Nucleus accumbens (tissue), 56 donors: ENCODE measurements at regions not wholly inside any gene's neighbourhood (a gene's known extent, or its start where the extent isn't known, plus 50 kb on each side); places are given as distances from the start of the nearest gene placed in this dataset.

ENCODE experiments used
- DNase-seq, 56 donors: peaks; one replicate each; lab custom pipeline; 2025; lab: John Stamatoyannopoulos, UW

DNA sequence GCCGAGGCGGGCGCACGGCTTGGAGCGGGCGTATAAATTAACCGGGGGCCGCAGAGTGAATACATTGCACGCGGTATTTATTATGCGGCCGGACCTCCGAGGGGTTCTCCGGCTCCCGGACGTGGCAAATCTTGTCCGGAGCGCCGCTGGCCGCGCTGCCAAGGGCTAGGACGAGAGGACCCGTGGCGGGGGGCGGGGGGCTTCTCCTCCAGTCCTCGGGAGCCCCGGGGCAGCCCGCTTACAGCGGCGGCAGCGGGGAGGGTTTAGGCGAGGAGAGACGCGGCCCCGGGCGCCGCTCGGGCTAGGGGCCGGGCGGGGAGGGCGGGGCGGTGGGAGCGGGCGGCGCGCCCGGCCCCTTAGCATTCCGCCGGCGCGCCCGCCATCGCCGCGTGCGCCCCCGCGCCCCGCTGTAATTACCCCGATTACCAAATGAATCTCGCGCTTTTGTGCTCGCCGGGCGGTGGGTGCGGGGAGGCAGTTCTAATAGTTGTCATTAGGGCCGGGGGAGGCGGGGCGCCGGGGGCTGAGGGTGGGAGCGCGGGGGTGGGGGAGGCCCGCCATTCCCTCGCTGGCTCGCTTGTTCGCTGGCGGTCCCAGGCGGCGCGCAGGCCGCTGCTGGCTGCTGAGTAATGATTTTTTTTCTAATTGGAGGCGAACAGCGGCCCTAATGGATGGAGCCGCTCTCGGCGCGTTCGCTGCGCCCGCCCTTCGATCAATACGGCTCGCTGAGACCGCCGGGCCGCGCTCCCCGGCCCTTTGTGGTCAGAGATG is 276.6 kb downstream of the BCOR start:
- DNase-seq: peak in 28 of 56 donors; percentile 1 to 55 (median 10)

DNA sequence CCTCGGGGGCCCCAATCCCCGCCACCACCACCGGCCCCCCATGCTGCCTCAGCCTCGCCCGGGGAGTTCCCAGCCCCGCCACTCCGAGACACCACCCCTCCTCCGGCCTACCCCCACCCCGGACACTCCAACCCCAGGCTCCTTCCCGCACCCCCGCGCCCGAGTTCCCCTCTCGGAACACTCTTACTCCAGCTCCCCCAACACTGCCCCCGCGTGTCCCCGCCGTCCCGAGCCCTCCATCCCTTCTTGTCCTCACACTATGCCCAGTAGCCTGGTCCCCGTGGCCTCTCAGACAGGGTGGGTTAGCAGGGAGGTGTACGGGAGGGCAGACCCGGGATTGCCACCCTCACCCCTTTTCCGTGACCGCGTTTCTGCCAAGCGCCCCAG is 276.1 kb downstream of the BCOR start:
- DNase-seq: peak in 2 of 56 donors; percentile 7 to 30

DNA sequence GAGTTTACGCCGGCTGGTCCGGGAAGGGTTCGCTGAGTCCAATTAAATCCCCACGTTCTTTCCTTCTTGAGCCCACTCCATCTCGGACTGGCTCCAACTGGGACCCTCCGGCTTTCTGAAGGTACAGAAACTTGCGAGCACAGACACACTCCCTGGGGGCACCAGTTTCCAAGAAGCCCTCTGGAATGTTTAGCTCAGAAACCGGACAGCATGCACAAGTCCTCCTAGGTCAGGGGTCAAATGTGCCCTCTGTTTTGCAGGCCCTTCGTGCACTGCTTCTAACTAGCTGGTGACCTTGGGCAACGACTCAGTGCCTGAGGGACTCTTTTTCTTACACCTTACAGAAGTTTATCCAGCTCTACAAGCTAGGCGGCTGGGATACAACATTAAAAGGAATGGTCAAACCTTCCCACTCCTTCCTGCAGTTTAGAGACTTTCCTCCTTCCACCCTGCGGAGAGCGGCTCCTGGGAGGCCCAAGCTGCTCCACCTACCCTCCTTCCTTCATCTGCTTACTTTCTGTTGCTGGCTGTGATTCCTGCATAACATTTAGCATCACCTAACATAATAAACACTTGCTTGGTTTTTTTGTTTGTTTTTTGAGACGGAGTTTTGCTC is 275.5 kb downstream of the BCOR start:
- no peak for DNase-seq

DNA sequence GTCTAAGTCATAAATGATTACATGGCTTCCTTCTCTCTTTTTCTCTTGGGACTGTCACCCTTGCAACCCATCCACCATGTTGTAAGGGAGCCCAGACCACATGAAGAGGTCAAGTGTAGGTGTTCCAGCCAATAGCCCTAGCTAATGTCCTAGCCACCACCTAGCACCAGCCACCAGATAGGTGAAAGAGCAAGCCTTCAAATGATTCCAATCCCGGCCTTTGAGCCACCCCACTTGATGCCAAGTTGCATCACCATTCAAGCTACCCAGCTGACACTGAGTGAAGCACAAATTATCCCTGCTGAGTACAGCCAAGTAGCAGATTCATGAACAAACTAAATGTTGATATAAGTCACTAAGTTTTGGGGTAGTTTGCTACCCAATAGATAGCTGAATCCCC is 274.3 kb downstream of the BCOR start:
- DNase-seq: no peak

- DNase-seq: no peak
Measured at GRCh38 chrX:39823854-39824253, 273.9 kb downstream of the BCOR start.

- no peak for DNase-seq
Measured at GRCh38 chrX:39826813-39827543, 270.8 kb downstream of the BCOR start.

- peak in 2 of 56 donors; percentile 1 to 2 for DNase-seq
Measured at GRCh38 chrX:39827951-39828350, 269.8 kb downstream of the BCOR start.

DNA sequence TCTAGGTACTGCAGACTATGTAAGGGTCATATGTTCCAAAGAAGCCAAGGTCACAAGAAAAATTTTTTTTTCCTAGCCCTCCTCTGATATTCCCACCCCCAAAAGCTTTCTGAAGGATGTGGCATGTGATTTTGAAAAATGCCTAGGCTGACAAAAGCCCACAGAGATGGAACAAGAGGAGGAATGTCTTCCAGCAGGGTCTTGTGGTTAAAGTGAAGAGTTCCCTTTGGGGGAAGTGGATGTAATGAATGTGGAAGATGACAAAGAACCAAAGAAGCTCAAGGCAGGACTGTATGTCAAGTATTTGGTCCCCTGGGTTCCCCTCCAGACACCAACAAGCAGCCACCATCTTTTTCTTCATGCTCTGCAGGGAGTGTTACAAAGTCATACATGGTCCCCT is 268.8 kb downstream of the BCOR start:
- no peak for DNase-seq

- no peak for DNase-seq
Measured at GRCh38 chrX:39829965-39830364, 267.8 kb downstream of the BCOR start.

DNA sequence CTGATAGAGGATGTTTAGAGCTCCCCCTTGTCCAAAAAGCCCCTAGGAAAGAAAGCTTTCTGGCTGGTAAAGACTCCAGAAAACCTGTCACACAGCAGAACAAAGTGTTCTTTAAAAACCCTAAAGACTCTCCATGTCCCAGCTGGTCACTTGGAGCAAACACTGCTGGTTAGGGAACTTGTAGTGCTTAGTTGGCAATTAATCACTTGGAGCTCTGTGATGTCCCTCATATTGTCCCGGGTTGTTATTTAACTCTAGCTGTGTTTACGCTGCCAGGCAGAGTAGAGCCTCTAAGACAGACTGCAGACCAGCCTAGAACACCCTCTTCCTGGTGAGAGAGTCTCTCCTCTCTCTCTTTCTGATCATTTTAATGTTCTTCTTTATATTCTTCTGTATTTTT is 267.3 kb downstream of the BCOR start:
- DNase-seq: no peak

- DNase-seq: no peak
Measured at GRCh38 chrX:39832211-39832610, 265.5 kb downstream of the BCOR start.

DNA sequence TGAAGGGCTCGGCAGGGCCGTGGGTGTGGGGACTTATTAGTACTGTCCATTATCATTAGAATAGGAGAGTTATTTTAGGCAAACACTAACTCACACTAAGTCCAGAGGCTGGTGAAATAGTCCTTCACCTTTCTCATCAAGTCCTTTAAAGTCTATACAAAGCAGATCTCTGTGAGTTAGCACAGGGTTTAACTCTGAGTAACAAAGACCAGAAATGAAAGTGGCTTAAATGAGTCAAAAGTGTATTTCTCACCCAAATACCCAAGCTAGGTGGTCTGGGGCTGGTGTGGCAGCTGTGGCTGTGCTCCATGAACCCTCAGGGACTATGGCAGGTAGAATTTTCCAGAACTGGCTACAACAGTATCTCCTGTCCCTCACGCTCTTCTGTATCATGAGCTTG is 263.2 kb downstream of the BCOR start:
- DNase-seq: no peak

GRCh38 chrX:39835241-39835640 is 262.5 kb downstream of the BCOR start:
- DNase-seq: peak in 1 of 56 donors; percentile 2

DNA sequence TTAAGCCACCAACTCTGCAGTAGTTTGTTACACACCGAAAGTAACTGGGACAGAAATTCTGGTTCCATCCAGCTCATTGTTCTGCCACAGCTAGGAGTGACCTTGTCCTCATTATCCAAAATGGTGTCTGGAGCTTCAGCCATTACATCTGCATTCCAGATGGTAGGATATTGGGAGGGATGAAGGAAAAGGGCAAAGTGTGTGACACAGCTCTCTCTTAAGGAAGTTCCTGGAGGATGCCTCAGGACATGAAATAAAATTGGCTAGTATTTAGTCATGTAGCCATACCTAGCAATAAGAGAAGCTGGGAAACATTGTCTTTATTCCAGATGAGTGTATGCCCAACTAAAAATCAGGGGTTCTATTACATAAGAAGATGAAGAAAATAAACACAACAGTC is 262.0 kb downstream of the BCOR start:
- DNase-seq: no peak

- DNase-seq: no peak
Measured at GRCh38 chrX:39836802-39837420, 260.8 kb downstream of the BCOR start.

DNA sequence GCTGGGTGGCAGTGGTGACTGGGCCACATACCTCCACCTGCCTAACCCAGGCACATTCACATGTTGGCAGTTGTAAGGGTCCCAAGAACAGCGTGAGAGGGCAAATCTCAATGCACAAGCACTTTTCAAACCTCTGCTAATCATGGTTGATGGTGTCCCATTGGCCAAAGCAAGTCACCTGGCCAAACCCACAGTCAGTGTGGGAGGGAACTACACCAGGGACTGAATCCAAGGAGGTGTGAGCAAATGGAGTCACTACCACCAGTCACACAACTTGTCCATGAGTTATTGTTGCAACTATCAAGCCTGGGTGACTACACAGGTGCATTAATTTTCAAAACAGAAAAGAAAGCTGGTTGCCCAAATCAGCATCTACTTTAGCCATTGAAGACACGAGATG is 260.1 kb downstream of the BCOR start:
- no peak for DNase-seq

- no peak for DNase-seq
Measured at GRCh38 chrX:39839371-39839770, 258.4 kb downstream of the BCOR start.

DNA sequence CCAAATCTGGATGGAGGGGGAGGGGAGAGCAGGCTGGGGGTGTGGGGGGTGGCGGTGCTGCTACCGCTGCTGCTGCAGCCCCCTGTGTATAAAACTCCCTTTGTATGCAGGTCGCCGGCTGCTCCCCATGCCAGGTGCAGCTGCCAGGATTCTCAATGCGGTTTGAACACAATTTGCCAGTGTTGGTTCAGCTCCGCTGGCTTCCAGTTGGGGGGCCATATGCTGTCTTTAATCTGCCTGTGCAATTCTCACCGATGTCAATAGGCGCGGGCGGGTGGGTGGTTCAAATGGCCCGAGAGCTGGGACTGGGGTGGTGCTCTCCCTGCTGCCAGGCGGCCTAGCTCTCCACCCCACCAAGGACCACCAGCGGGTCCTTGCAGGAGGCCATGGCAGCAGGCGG is 257.6 kb downstream of the BCOR start:
- DNase-seq: peak in 8 of 56 donors; percentile 2 to 35 (median 15)

- DNase-seq: peak in 11 of 56 donors; percentile 1 to 36 (median 18)
Measured at GRCh38 chrX:39840581-39841093, 257.1 kb downstream of the BCOR start.

DNA sequence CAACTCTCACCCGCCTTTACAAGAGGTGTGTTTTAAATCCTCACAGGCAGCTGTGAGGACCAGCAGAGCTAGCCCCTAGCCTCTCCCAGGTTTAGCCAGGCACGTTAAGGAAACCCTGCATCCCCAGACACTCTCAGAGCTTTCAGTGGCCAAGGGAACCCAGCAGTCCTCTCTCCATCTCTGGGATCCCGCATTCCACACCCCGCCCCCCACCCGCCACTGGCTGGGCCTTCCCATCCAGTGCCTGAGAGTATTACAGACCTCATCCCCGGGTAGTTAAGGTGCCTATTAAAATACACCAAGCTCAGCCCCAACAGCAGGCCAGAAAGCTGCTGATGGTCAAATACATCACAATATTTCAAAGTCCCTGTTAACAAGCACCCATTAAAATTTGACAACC is 256.2 kb downstream of the BCOR start:
- DNase-seq: no peak
